ENCODE measurements at regions not wholly inside any gene's neighbourhood (a gene's known extent, or its start where the extent isn't known, plus 50 kb on each side); places are given as distances from the start of the nearest gene placed in this dataset.

DNA sequence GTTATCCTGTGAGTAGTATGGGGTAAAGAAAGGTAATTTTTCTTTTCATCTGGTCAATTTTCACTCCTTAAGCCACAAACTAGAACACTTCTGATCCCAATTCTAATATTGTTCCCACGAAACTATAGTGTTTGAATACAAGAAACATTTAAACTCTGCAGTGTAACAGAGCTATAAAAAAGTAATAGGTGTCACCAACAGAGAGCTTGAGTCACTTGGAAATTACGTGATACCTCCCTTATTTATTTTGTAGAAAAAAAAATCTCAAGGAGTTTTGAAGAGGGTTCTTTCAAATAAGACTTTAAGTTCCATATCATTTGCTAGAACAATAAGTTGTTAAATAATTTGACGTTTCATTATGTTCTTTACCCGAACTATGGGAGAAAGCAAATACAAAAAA lies 959.4 kb downstream of the JRKL start:
- DNase-seq, result no peak

- DNase-seq, result no peak
Measured at GRCh38 chr11:97351939-97352338, 962.1 kb downstream of the JRKL start.

DNA sequence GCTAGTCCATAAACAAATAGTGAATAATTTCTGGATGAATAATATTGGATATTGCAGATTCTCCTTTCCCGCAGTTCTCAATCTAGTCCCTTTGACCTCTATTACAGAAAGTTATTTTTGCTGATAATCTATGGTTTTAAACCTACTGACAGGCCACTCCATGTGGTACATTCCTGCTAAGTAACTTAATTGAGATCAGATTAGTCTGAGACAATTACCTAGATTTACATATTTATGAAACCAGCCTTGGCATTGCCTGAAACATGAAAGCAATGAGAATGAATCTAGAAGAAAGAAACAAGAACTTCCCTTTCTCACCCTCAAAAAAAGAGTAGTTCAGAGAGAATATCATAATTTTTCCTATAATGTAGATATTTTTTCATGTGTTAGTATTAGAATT lies 964.2 kb downstream of the JRKL start:
- no peak for DNase-seq

DNA sequence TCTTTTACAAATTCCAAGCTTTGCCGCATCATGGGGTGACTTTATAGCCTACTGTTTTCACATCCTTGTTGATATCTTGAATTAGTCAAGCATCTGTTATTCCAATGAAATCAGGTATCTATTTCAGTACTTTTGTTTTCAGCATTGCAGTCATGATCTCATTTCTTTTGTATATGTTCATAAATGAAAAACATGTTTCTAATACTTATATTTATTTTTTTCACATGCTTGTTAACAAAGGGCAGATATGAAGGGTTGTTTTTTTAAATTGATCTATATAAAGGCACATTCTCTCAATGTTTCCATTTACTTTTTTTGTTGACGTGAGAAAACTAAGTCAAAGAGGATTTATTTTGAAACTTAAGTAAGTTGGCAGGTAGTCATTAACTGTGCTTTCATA lies 964.8 kb downstream of the JRKL start:
- DNase-seq, result no peak

GRCh38 chr11:97355230-97355629 lies 965.4 kb downstream of the JRKL start:
- no peak for DNase-seq

- no peak for DNase-seq
Measured at GRCh38 chr11:97356144-97356543, 966.3 kb downstream of the JRKL start.

DNA sequence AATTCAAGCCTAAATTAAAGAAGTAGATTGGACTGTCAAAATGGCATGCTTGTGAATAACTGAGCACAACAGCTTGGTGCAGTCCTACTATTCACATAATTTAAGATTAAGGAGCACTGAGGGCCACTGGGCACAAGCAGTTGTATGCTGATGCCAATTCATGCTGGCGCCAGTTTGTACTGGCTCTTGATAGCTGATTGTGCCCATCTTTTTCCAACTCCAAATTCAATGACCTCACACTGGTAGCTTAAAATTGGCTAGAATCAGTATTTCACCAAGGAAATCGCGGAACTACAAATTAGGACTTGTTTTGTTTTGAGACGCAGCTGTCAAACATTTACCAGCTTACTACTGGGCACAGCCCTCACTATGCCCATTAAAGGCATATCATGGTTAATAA lies 969.2 kb downstream of the JRKL start:
- no peak for DNase-seq

DNA sequence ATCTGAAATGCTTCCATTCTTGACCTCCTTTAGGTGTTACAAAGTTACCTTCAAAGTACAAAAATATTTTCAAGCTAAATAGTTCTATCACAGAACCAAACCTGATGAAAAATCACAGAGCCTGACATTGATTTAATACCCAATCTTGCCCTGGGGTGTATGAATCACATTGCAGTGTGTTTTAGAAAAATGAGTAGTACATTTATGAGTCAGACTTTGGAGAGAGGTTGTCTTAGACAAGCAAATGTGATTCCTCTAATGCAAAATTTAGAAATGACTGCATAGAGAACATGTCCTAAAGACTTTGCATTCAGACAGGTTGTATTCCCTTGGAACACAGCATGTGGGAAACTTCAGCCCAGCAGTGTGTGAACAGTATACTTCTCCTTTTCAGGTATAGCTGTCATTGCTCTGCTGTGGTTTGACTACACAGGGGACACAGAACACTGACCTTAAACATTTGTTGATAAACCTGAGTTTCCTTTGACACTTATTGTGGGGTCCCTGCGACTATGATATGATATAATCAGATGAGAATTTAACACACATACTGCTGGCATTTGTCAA lies 972.1 kb downstream of the JRKL start:
- DNase-seq, result no peak

GRCh38 chr11:97363331-97363730 lies 973.5 kb downstream of the JRKL start:
- no peak for DNase-seq

GRCh38 chr11:97364047-97364446 lies 974.2 kb downstream of the JRKL start:
- DNase-seq, result no peak

DNA sequence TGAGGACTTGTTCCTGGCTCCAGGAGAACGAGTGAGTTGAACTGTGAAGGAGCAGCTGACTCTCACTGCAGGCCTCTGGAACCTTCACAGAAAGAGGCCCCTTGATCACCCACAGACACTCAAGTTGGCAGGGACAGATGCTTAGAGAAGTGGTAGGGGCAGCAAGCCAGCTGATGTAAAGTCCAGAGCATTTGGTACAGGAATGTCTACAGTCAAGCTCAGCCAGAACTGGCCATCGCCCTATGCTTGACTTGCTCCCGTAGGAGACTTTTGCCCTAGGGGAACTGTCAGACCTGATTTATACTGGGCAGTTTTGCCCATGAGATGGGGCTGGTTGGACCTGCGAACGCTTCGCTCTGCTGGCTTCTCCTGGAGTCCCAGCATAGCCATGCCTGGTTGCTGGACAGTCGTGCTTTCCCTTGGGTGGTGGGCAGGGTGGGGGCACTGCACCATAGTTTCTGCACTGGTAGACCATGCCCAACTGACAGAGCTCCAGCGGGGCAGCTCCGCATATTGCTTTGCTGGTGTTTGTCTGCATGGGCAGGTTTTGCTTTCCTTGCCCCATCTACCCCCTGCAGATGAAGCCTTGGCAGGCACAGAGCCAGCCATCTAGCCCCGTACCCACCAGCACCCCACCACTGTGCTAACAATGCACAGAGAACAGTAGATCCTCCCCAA lies 977.7 kb downstream of the JRKL start:
- no peak for DNase-seq

- DNase-seq, result no peak
Measured at GRCh38 chr11:97389270-97389669, 999.5 kb downstream of the JRKL start.

- no peak for DNase-seq
Measured at GRCh38 chr11:97398246-97398645, 1008.4 kb downstream of the JRKL start.

GRCh38 chr11:97409141-97409540 lies 1019.3 kb downstream of the JRKL start:
- no peak for DNase-seq

- DNase-seq, result no peak
Measured at GRCh38 chr11:97414801-97415200, 1025.0 kb downstream of the JRKL start.

DNA sequence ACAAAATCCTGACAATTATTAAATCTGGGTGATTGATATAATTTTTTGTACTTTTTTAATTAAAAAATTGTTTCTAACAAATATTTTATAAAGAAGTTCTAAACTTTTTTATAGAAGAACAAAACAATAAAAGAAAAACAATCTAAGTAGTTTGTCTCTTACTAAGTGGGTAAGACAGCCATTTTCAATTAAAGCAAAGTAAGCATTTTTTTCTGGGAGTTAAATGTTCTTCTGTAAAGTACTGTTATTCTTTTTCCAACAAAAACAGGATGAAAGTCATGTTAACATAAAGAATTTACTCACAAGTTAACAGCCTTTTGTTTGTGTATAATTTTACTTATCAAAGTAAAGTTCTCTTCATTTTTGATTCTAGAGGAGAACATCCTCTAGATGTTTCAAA lies 1029.9 kb downstream of the JRKL start:
- no peak for DNase-seq

GRCh38 chr11:97428247-97428790 lies 1038.5 kb downstream of the JRKL start:
- no peak for DNase-seq

- DNase-seq, result no peak
Measured at GRCh38 chr11:97430877-97431276, 1041.1 kb downstream of the JRKL start.

- DNase-seq, result no peak
Measured at GRCh38 chr11:97432926-97433325, 1043.1 kb downstream of the JRKL start.

DNA sequence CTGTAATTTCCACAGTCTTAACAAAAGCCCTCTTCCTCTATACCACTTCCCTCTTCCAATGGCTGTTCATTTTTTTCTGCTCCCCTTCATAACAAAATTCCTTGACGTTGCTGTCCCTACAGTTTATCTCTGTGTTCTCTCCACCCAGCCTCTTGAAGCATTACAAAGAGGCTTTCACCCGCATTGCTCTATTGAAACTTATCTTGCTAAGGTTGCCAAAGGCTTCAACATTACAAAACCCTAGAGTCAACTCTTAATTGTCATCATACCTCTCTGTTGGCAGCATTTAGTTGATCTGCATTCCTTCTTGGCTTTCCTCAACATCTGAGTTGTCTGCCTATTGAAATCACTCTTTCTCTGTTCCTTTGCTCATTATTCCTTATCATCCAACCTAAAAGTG lies 1055.7 kb downstream of the JRKL start:
- DNase-seq, result no peak

DNA sequence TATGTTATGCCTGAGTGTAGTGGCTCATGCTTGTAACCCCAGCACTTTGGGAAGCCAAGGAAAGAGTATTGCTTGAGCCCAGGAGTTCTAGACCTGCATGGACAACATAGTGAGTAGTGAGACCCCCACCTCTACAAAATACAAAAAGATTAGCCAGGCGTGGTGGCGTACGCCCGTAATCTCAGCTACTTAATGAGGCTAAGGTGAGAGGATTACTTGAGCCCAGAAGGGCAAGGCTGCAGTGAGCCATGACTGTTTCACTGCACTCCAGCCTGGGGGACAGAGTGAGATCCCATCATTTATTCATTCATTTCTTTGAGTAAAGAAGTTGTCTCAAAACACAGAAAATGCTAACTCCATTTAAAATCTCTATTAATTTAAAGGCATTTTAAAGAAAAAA lies 1061.6 kb downstream of the JRKL start:
- DNase-seq, result no peak

DNA sequence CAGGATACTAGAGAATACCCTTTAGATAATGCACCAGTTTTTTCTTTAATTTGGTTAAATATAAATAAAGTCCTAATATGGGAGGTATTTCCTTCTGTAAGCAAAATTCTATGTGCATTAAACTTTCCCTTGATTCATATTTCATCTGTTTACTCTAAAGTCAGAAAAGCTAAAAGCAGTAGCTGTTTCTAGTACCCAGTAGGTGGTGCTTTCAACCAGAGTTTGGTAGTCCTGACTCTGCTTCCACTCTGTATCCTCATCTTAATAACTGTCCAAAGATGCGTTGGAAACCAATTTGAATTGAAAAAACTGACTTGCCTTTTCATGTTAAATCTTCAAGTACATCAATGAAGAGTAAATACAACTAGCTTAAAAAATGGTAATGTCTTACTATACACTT lies 1065.2 kb downstream of the JRKL start:
- no peak for DNase-seq

GRCh38 chr11:97460091-97460490 lies 1070.3 kb downstream of the JRKL start:
- no peak for DNase-seq

GRCh38 chr11:97461044-97461880 lies 1071.4 kb downstream of the JRKL start:
- DNase-seq, result no peak
